H9 (cell line): ENCODE measurements at regions not wholly inside any gene's neighbourhood (a gene's known extent, or its start where the extent isn't known, plus 50 kb on each side); places are given as distances from the start of the nearest gene placed in this dataset.

ENCODE experiments used
- DNase-seq: peaks from one replicate; pipeline ENCODE4 v3.0.0-alpha.2; 2017
- H2AFZ ChIP-seq: one replicate; pipeline ENCODE4 v1.6.1; 2013; ENCODE audit warnings: mild to moderate bottlenecking, low read length, control low read depth, moderate library complexity
- H2AK5ac ChIP-seq: 2 replicates; pipeline ENCODE4 v1.6.1; 2013; ENCODE audit warnings: low read length, control low read depth, mixed read lengths; ENCODE audit not compliant: insufficient read length
- H2BK120ac ChIP-seq: one replicate; pipeline ENCODE4 v1.6.1; 2013; ENCODE audit warnings: low read depth, mild to moderate bottlenecking, low read length, control low read depth, inconsistent platforms; ENCODE audit not compliant: poor library complexity, severe bottlenecking
- H2BK12ac ChIP-seq: 2 replicates; pipeline ENCODE4 v1.6.1; 2013; ENCODE audit warnings: low read length, control low read depth, mixed read lengths, low read depth; ENCODE audit not compliant: insufficient read length
- H2BK15ac ChIP-seq: 2 replicates; pipeline ENCODE4 v1.6.1; 2013; ENCODE audit warnings: low read depth, low read length, control low read depth
- H2BK20ac ChIP-seq: one replicate; pipeline ENCODE4 v1.6.1; 2013; ENCODE audit warnings: low read depth, mild to moderate bottlenecking, low read length, control low read depth, inconsistent platforms; ENCODE audit not compliant: poor library complexity, severe bottlenecking
- H2BK5ac ChIP-seq: 2 replicates; pipeline ENCODE4 v1.6.1; 2013; ENCODE audit warnings: low read length, control low read depth, mixed read lengths; ENCODE audit not compliant: insufficient read length
- H3K14ac ChIP-seq: 2 replicates; pipeline ENCODE4 v1.6.1; 2013; ENCODE audit warnings: low read length, control low read depth; ENCODE audit not compliant: insufficient read depth
- H3K18ac ChIP-seq: 2 replicates; pipeline ENCODE4 v1.6.1; 2013; ENCODE audit warnings: low read depth, mild to moderate bottlenecking, mixed read lengths, low read length, control low read depth; ENCODE audit not compliant: insufficient read length
- H3K23ac ChIP-seq: 2 replicates; pipeline ENCODE4 v1.6.1; 2013; ENCODE audit warnings: low read length, control low read depth, mixed read lengths, low read depth; ENCODE audit not compliant: insufficient read length
- H3K23me2 ChIP-seq: 2 replicates; pipeline ENCODE4 v1.6.1; 2013; ENCODE audit warnings: low read depth, mild to moderate bottlenecking, mixed read lengths, low read length, control low read depth; ENCODE audit not compliant: insufficient read length, poor library complexity, severe bottlenecking
- H3K27ac ChIP-seq: 2 replicates; pipeline ENCODE4 v1.5.1; 2013; ENCODE audit warnings: low read length, control low read depth, mixed read lengths, low read depth; ENCODE audit not compliant: insufficient read length
- H3K27me3 ChIP-seq: 2 replicates; pipeline ENCODE4 v1.6.1; 2013; ENCODE audit warnings: low read length, control low read depth, inconsistent platforms; ENCODE audit not compliant: insufficient read depth
- H3K4ac ChIP-seq: 2 replicates; pipeline ENCODE4 v1.6.1; 2013; ENCODE audit warnings: low read depth, mild to moderate bottlenecking, control low read depth, inconsistent platforms, low read length, moderate library complexity
- H3K4me1 ChIP-seq: 2 replicates; pipeline ENCODE4 v1.6.1; 2013; ENCODE audit warnings: low read length, control low read depth, inconsistent platforms; ENCODE audit not compliant: insufficient read depth
- H3K4me2 ChIP-seq: 2 replicates; pipeline ENCODE4 v1.6.1; 2013; ENCODE audit warnings: low read length, control low read depth, mixed read lengths; ENCODE audit not compliant: insufficient read length, insufficient read depth
- H3K56ac ChIP-seq: 2 replicates; pipeline ENCODE4 v1.6.1; 2013; ENCODE audit warnings: low read depth, mild to moderate bottlenecking, mixed read lengths, low read length, control low read depth; ENCODE audit not compliant: insufficient read length
- H3K79me1 ChIP-seq: 2 replicates; pipeline ENCODE4 v1.6.1; 2013; ENCODE audit warnings: low read depth, mild to moderate bottlenecking, moderate library complexity, low read length, control low read depth, inconsistent platforms; ENCODE audit not compliant: insufficient read depth, poor library complexity, severe bottlenecking
- H3K79me2 ChIP-seq: 2 replicates; pipeline ENCODE4 v1.6.1; 2013; ENCODE audit warnings: low read length, control low read depth, inconsistent platforms; ENCODE audit not compliant: insufficient read depth
- H3K9ac ChIP-seq: 2 replicates; pipeline ENCODE4 v1.6.1; 2013; ENCODE audit warnings: low read length, control low read depth, mixed read lengths; ENCODE audit not compliant: insufficient read length; ENCODE audit errors: extremely low read depth
- H3K9me3 ChIP-seq: one replicate; pipeline ENCODE4 v1.6.1; 2013; ENCODE audit warnings: low read depth, low read length, inconsistent platforms; ENCODE audit not compliant: control insufficient read depth
- H3T11ph ChIP-seq: one replicate; pipeline ENCODE4 v1.6.1; 2013; ENCODE audit warnings: mild to moderate bottlenecking, low read length, control low read depth, inconsistent platforms
- H4K20me1 ChIP-seq: one replicate; pipeline ENCODE4 v1.6.1; 2013; ENCODE audit not compliant: control insufficient read depth, insufficient read length, insufficient read depth
- H4K5ac ChIP-seq: 2 replicates; pipeline ENCODE4 v1.6.1; 2013; ENCODE audit warnings: low read depth, mild to moderate bottlenecking, mixed read lengths, low read length, control low read depth; ENCODE audit not compliant: insufficient read length
- H4K8ac ChIP-seq: replicated peaks from 2 replicates; pipeline ENCODE4 v1.6.1; 2013; ENCODE audit warnings: low read length, control low read depth, mixed read lengths, low read depth; ENCODE audit not compliant: insufficient read length
- H4K91ac ChIP-seq: 2 replicates; pipeline ENCODE4 v1.6.1; 2013; ENCODE audit warnings: low read depth, mild to moderate bottlenecking, moderate library complexity, mixed read lengths, low read length, control low read depth; ENCODE audit not compliant: insufficient read length
- H3K27ac Mint-ChIP-seq, 3 experiments: 2 replicates in 2 of 3; 3 replicates in 1 of 3; pipeline ENCODE4 v1.8.0; 2020 to 2021; ENCODE audit warnings: mixed read lengths in 3 of 3, mild to moderate bottlenecking in 1 of 3, moderate library complexity in 1 of 3
- H3K27me3 Mint-ChIP-seq: 2 replicates; pipeline ENCODE4 v1.8.0; 2021; ENCODE audit warnings: low read depth, mild to moderate bottlenecking, moderate library complexity, mixed read lengths
- H3K36me3 Mint-ChIP-seq, 3 experiments: 2 replicates in 2 of 3; 3 replicates in 1 of 3; pipeline ENCODE4 v1.8.0; 2020 to 2021; ENCODE audit warnings: low read depth in 3 of 3, mixed read lengths in 3 of 3; ENCODE audit not compliant: insufficient read depth in 1 of 3
- H3K4me1 Mint-ChIP-seq, 2 experiments: 2 replicates each; pipeline ENCODE4 v1.8.0; 2020; ENCODE audit warnings: mixed read lengths in 2 of 2
- H3K4me3 Mint-ChIP-seq, 2 experiments: 2 replicates in 1 of 2; 3 replicates in 1 of 2; pipeline ENCODE4 v1.8.0; 2020 to 2021; ENCODE audit warnings: mild to moderate bottlenecking in 2 of 2, mixed read lengths in 2 of 2, moderate library complexity in 1 of 2
- H3K9me3 Mint-ChIP-seq, 2 experiments: 2 replicates in 1 of 2; 3 replicates in 1 of 2; pipeline ENCODE4 v1.8.0; 2020; ENCODE audit warnings: mild to moderate bottlenecking in 2 of 2, mixed read lengths in 2 of 2, moderate library complexity in 1 of 2
- CTCF ChIP-seq: fragments of 200-600 bp; sonication (generic); conservative IDR thresholded peaks from 3 replicates; pipeline ENCODE4 v1.8.0; 2021; ENCODE audit warnings: antibody characterized with exemption, mild to moderate bottlenecking
- WGBS: extraction: QIAGEN DNeasy Blood & Tissue Kit; methylation state at CpG from one replicate; pipeline ENCODE4 v1.1.7; 2013; ENCODE audit warnings: missing lambda C conversion rate, low lambda C conversion rate, mixed read lengths; ENCODE audit not compliant: insufficient read length; ENCODE audit errors: extremely low coverage; 5-methylcytosine and 5-hydroxymethylcytosine counted together

DNA sequence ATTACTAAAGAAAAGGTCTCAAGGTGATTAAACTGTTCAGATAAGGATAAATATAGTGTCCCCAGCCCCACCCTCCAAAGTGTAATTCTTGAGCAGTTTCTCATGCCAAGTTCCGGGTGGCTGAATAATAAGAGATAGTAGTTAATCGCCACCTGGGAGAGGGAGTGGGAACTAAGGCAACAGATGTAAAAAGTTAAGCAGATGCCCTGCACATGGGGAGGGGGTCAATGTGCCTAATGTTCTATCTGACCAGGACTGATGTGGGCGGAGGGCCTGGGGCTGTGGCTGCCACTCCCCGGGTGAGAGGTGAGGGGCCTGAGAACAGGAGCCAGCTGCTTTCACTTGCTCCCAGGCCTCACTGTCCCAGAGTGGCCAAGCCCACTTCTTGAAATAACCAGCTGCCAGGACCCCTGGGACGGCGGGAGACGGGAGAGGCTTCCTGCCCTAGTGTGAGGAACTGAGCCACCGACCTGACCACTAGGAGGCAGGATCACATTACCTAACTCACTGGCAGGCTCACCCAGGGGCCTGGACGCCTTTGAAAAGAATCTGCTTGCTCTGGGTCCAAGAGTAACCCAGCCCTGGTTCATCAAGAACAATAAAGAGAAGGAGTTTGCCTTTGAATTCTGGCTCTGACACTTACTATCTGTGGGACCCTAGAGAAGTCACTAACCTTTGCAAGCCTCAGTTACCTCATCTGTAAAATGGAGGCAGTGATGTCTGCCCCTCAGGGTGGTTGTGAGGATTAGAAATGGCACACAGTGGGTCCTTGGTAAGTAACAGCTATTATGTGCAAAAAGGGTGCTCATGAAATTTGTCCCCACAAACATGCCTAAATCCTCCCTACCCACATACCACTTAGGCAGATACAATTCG is 179.2 kb downstream of the ATG4C start:
- H3K9me3 Mint-ChIP-seq: peaks cover 0 to 2% of the 10 kb centered on the region in 2 experiments; a peak in 1 of 5 replicates
- H3K36me3 Mint-ChIP-seq: no peaks in the 10 kb centered on the region; a peak in 2 of 7 replicates
- H3T11ph ChIP-seq: no peak overlapping the region
- peak; percentile 88 for TF ChIP-seq CTCF
- no peak overlapping the region for H3K27ac ChIP-seq
- H3K9me3 ChIP-seq: no peaks in the 10 kb centered on the region
- no peaks in the 10 kb centered on the region for H4K20me1 ChIP-seq
- no peak overlapping the region for H2BK5ac ChIP-seq
- H2AK5ac ChIP-seq: no peak overlapping the region
- H3K56ac ChIP-seq: no peak overlapping the region
- peaks cover 17 to 20% of the 10 kb centered on the region in 2 experiments for H3K4me1 Mint-ChIP-seq
- H2BK15ac ChIP-seq: no peak overlapping the region
- H3K79me1 ChIP-seq: no peaks in the 10 kb centered on the region
- H3K4me3 Mint-ChIP-seq: peak overlapping the region in 1 of 2 experiments; percentile 46; a peak in 3 of 5 replicates
- no peak overlapping the region for H2BK120ac ChIP-seq
- H3K27me3 Mint-ChIP-seq: no peaks in the 10 kb centered on the region; the same call in 1 of the 2 replicates
- H3K23me2 ChIP-seq: no peaks in the 10 kb centered on the region
- no peak overlapping the region for H2BK12ac ChIP-seq
- peaks cover 3% of the 10 kb centered on the region; the same call in 1 of the 2 replicates for H3K4me1 ChIP-seq
- H3K23ac ChIP-seq: no peak overlapping the region
- no peak overlapping the region for H4K91ac ChIP-seq
- H4K5ac ChIP-seq: no peak overlapping the region
- no peaks in the 10 kb centered on the region for H3K79me2 ChIP-seq
- no peak overlapping the region for H2BK20ac ChIP-seq
- H3K18ac ChIP-seq: no peak overlapping the region
- H3K14ac ChIP-seq: no peak overlapping the region; the same call in 1 of the 2 replicates
- whole genome bisulfite sequencing: no CpG with 5 or more reads among the region's 10 CpGs
- H3K9ac ChIP-seq: no peak overlapping the region
- peak; percentile 91 for DNase-seq
- H3K4me2 ChIP-seq: no peak overlapping the region
- H3K27ac Mint-ChIP-seq: peak overlapping the region in 1 of 3 experiments; percentile 96; a peak in 3 of 7 replicates
- no peak overlapping the region for H4K8ac ChIP-seq
- H3K4ac ChIP-seq: no peak overlapping the region
- H3K27me3 ChIP-seq: no peaks in the 10 kb centered on the region
- H2AFZ ChIP-seq: peak overlapping the region; percentile 41
